ENCODE measurements at regions not wholly inside any gene's neighbourhood (a gene's known extent, or its start where the extent isn't known, plus 50 kb on each side); places are given as distances from the start of the nearest gene placed in this dataset.
"Not testable (repeated sequence)": the region's sequence is repeated elsewhere in the genome, so short reads cannot be mapped to it uniquely, and the experiment has no call there.

- H3K4me3 ChIP-seq (ENCODE audit: low read depth, low read length); DNase-seq (ENCODE audit: low read depth): not testable (repeated sequence)
These were observed 5358.4 kb upstream of the TPTE start for GRCh38 chr21:5162693-5163574.

- DNase-seq (ENCODE audit: low read depth); H3K4me3 ChIP-seq (ENCODE audit: low read depth, low read length): not testable (repeated sequence)
These were observed 5355.6 kb upstream of the TPTE start for GRCh38 chr21:5165829-5166228.
